Endodermal cell (in vitro differentiated cells): ENCODE measurements at regions not wholly inside any gene's neighbourhood (a gene's known extent, or its start where the extent isn't known, plus 50 kb on each side); places are given as distances from the start of the nearest gene placed in this dataset.

Experiments
- DNase-seq: peaks from one replicate; pipeline ENCODE4 v3.0.0-alpha.2; 2017
- H3K27ac ChIP-seq: 2 replicates; pipeline ENCODE4 v1.5.1; 2013; ENCODE audit warnings: mild to moderate bottlenecking, low read depth, low read length, moderate library complexity
- H3K27me3 ChIP-seq: 2 replicates; pipeline ENCODE4 v1.6.1; 2013; ENCODE audit warnings: mild to moderate bottlenecking, low read length, moderate library complexity; ENCODE audit not compliant: insufficient read depth, control insufficient read depth, poor library complexity, severe bottlenecking
- H3K36me3 ChIP-seq: 2 replicates; pipeline ENCODE4 v1.7.0; 2013; ENCODE audit warnings: mild to moderate bottlenecking, low read length, moderate library complexity; ENCODE audit not compliant: control insufficient read depth, insufficient read depth
- H3K4me1 ChIP-seq: one replicate; pipeline ENCODE4 v1.7.0; 2013; ENCODE audit warnings: low read length; ENCODE audit not compliant: control insufficient read depth, insufficient read depth
- H3K4me3 ChIP-seq: 2 replicates; pipeline ENCODE4 v1.5.1; 2013; ENCODE audit warnings: mild to moderate bottlenecking, low read length, moderate library complexity
- H3K9ac ChIP-seq: 2 replicates; pipeline ENCODE4 v1.6.1; 2013; ENCODE audit warnings: mild to moderate bottlenecking, low read length, moderate library complexity; ENCODE audit not compliant: poor library complexity, severe bottlenecking; ENCODE audit errors: extremely low read depth
- H3K9me3 ChIP-seq: 2 replicates; pipeline ENCODE4 v1.6.1; 2013; ENCODE audit warnings: mild to moderate bottlenecking, low read length, moderate library complexity; ENCODE audit not compliant: control insufficient read depth
- H3K27ac Mint-ChIP-seq: 2 replicates; pipeline ENCODE4 v1.8.0; 2020; ENCODE audit warnings: mixed read lengths
- H3K27me3 Mint-ChIP-seq: 2 replicates; pipeline ENCODE4 v1.8.0; 2021; ENCODE audit warnings: mild to moderate bottlenecking, mixed read lengths; ENCODE audit not compliant: insufficient read depth
- H3K36me3 Mint-ChIP-seq: 2 replicates; pipeline ENCODE4 v1.8.0; 2020; ENCODE audit warnings: low read depth, mixed read lengths
- H3K4me1 Mint-ChIP-seq: 2 replicates; pipeline ENCODE4 v1.8.0; 2020; ENCODE audit warnings: mixed read lengths
- H3K4me3 Mint-ChIP-seq: 2 replicates; pipeline ENCODE4 v1.8.0; 2020; ENCODE audit warnings: mild to moderate bottlenecking, moderate library complexity, mixed read lengths
- H3K9me3 Mint-ChIP-seq: 2 replicates; pipeline ENCODE4 v1.8.0; 2020; ENCODE audit warnings: mild to moderate bottlenecking, mixed read lengths
- CTCF ChIP-seq: fragments of 200-600 bp; sonication (generic); conservative IDR thresholded peaks from 2 replicates; pipeline ENCODE4 v1.5.0; 2021; ENCODE audit warnings: antibody characterized with exemption, mild to moderate bottlenecking
- WGBS, 2 experiments: methylation state at CpG; one replicate each; pipeline versions ENCODE4 v1.1.5 to v1.1.7; 2013; ENCODE audit warnings: missing lambda C conversion rate in 2 of 2, mixed read lengths in 1 of 2; ENCODE audit not compliant: insufficient coverage in 1 of 2, insufficient read length in 1 of 2; 5-methylcytosine and 5-hydroxymethylcytosine counted together

- H3K27ac ChIP-seq, result no peak overlapping the region
- H3K4me3 ChIP-seq, result no peak overlapping the region
- Mint-ChIP-seq H3K27me3 (no peaks in the 10 kb centered on the region), H3K9me3 (peaks cover 28% of the 10 kb centered on the region), H3K27ac (no peak overlapping the region), H3K36me3 (peaks cover 5% of the 10 kb centered on the region), H3K4me1 (no peaks in the 10 kb centered on the region), H3K4me3 (no peak overlapping the region)
- H3K4me1 ChIP-seq, result no peaks in the 10 kb centered on the region
- DNase-seq, result no peak
- H3K9me3 ChIP-seq, result peaks cover 27% of the 10 kb centered on the region
- no peak for TF ChIP-seq CTCF
- no peaks in the 10 kb centered on the region for H3K27me3 ChIP-seq
- WGBS, 2 experiments, result 87% methylated on average over 2 of the region's 2 CpGs; no CpG with 5 or more reads in 1 of the 2 experiments
- no peaks in the 10 kb centered on the region for H3K36me3 ChIP-seq
- H3K9ac ChIP-seq, result no peak overlapping the region
These were observed 152.2 kb upstream of the CSNK1A1L start for GRCh38 chr13:37257706-37258105.

DNA sequence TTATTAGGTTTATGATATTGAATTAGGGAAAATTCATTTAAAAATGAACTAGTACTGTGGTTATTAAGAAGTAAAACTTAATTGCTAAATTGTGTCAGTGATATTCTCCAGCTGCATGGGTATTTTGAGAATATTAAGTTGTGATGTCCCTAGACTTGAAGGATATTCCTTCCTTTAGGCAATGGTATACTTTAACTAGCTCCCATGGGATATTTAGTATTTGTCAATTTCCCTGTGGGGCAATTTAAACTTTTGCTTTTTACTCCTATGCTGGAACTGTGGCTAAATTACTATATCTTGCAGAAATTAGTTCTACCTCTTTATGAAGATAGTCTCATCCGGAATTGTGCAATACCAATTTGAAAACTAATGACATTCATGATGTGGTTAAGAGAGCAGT lies 151.6 kb upstream of the CSNK1A1L start:
- WGBS, 2 experiments, result 92% methylated on average over 1 of the region's 1 CpG; no CpG with 5 or more reads in 1 of the 2 experiments

DNA sequence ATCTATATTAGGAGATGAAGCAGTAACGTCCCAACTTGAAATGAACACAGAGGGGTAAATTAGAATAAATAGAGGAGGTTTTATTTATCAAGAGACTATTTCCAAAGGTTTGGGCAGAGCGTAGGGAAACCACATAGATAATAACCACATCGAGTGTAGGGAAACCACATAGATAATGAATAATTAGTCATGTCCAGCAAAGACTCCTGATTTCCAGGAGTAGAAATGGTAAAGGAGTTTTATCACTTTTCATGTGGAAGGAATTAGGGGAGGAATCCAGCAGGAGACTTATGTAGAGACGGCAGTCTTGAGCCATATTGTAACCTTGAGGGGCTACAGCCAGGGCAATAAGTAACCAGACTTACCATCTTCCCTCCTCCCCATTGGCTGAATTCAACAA lies 136.3 kb upstream of the CSNK1A1L start:
- Histone ChIP-seq H3K9ac (no peak overlapping the region), H3K27me3 (no peaks in the 10 kb centered on the region), H3K4me1 (peaks cover 2% of the 10 kb centered on the region), H3K27ac (no peak overlapping the region), H3K9me3 (peaks cover 33% of the 10 kb centered on the region), H3K4me3 (no peak overlapping the region), H3K36me3 (no peaks in the 10 kb centered on the region)
- no peak for TF ChIP-seq CTCF
- Mint-ChIP-seq H3K4me3 (no peak overlapping the region), H3K27me3 (no peaks in the 10 kb centered on the region), H3K27ac (no peak overlapping the region), H3K9me3 (peaks cover 27% of the 10 kb centered on the region), H3K4me1 (peaks cover 9% of the 10 kb centered on the region), H3K36me3 (peaks cover 7% of the 10 kb centered on the region)
- DNase-seq, result no peak
- 78 to 82% methylated on average over 1 to 4 of the region's 4 CpGs for WGBS, 2 experiments

More for the DNA sequence above, 151.6 kb upstream of the CSNK1A1L start:
- H3K27ac ChIP-seq, result no peak overlapping the region
- no peak overlapping the region for H3K27ac Mint-ChIP-seq
- peaks cover 28% of the 10 kb centered on the region for H3K9me3 Mint-ChIP-seq
- no peaks in the 10 kb centered on the region for H3K4me1 ChIP-seq
- H3K4me3 Mint-ChIP-seq, result no peak overlapping the region
- no peak overlapping the region for H3K4me3 ChIP-seq
- no peaks in the 10 kb centered on the region for H3K27me3 Mint-ChIP-seq
- TF ChIP-seq CTCF, result no peak
- no peaks in the 10 kb centered on the region for H3K27me3 ChIP-seq
- peaks cover 5% of the 10 kb centered on the region for H3K36me3 Mint-ChIP-seq
- H3K4me1 Mint-ChIP-seq, result no peaks in the 10 kb centered on the region
- DNase-seq, result no peak
- peaks cover 25% of the 10 kb centered on the region for H3K9me3 ChIP-seq
- H3K36me3 ChIP-seq, result no peaks in the 10 kb centered on the region
- no peak overlapping the region for H3K9ac ChIP-seq
